Fibroblast of peridontal ligament (primary cell): ENCODE measurements at regions not wholly inside any gene's neighbourhood (a gene's known extent, or its start where the extent isn't known, plus 50 kb on each side); places are given as distances from the start of the nearest gene placed in this dataset.
A peak's percentile ranks its signal among the peaks of the same experiment; 100 is the strongest.
"Not testable (repeated sequence)": the region's sequence is repeated elsewhere in the genome, so short reads cannot be mapped to it uniquely, and the experiment has no call there.

Source experiments
- DNase-seq: peaks from one replicate; pipeline ENCODE4 v3.0.0-alpha.2; 2010; ENCODE audit errors: extremely low read depth

DNA sequence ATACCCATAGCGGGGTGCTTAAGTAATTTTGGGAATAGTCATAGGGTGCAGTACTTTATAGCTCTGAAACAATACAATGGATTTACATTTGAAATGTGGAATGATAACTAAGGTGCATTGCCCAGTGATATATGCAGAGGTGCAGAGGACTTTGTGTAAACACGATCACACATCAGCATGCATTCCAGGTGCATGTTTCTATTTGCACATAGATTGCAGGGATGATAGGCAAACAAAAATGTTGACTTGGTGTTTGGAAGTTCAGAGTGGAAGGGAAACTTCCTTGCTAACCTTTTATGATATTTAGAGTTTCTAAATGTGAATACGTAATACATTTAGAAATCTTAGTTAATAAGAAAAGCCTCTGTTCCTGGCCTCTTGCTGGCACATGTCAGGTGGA, 941.5 kb downstream of the TUBA3C start:
- DNase-seq, result not testable (repeated sequence)

DNA sequence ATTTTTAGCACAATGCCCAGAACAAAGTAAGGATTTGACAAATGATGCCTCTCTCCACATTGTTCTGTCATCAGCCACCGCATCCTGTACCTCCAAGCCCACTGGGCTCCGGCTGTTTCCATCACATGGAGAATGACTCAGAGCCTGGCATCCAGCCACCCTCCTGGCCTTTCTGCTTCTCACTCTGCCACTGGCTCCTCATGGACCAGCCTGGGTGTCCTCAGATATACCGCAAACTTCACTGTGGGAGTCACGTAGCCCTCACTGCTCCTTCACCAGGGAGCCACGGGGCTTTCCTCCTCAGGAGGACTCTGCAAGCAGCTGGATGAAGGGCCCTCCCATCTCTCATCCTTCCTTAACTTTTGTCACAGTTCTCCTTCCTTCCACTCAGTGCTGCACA, 943.0 kb downstream of the TUBA3C start:
- DNase-seq, result not testable (repeated sequence)

DNA sequence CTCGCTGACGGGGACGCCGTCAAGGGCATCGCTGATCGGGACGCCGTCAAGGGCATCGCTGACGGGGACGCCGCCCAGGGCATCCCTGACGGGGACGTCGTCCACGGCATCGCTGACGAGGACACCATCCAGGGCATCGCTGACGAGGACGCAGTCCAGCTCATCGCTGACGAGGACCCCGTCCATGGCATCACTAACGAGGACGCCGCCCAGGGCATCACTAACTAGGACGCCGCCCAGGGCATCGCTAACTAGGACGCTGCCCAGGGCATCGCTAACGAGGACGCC, 945.2 kb downstream of the TUBA3C start:
- DNase-seq, result no peak

DNA sequence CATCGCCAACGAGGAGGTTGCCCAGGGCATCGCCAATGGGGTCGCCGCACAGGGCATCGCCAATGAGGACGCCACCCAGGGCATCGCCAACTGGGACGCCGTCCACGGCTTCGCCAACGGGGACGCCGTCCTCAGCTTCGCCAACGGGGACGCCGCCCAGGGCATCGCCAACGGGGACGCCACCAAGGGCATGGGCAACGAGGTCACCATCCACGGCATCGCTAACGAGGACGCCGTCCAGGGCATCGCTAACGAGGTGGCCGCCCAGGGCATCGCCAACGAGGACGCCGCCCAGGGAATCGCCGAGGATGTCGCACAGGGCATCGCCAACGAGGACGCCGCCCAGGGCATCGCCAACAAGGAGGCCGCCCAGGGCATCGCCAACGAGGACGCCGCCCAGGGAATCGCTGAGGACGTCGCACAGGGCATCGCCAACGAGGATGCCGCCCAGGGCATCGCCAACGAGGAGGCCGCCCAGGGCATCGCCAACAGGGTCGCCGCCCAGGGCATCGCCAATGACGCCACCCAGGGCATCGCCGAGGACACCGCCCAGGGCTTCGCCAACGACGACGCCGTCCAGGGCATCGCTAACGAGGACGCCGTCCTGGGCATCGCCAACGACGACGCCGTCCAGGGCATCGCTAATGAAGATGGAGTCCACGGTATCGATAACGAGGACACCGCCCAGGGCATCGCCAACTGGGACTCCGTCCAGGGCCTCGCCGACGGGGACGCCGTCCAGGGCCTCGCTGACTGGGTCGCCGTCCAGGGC, 945.7 kb downstream of the TUBA3C start:
- DNase-seq, result no peak

DNA sequence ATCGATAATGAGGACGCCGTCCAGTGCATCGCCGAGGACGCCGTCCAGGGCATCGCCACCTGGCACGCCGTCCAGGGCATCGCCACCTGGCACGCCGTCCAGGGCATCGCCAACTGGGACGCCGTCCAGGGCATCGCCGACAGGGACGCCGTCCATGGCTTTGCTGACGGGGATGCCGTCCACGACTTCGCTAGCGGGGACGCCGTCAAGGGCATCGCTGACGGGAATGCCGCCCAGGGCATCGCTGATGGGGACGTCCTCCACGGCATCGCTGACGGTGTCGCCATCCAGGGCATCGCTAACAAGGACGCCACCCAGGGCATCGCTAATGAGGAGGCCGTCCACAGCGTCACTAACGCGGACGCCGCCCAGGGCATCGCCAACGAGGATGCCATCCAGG, 946.5 kb downstream of the TUBA3C start:
- DNase-seq, result no peak

DNA sequence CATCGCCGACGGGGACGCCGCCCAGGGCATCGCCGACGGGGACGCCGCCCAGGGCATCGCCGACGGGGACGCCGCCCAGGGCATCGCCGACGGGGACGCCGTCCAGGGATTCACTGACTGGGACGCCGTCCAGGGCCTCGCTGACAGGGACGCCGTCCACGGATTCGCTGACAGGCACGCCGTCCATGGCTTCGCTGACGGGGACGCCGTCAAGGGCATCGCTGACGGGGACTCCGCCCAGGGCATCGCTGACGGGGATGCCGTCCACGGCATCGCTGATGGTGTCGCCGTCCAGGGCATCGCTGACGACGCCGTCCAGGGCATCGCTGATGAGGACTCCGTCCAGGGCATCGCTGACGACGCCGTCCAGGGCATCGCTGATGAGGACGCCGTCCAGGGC, 947.2 kb downstream of the TUBA3C start:
- not testable (repeated sequence) for DNase-seq

DNA sequence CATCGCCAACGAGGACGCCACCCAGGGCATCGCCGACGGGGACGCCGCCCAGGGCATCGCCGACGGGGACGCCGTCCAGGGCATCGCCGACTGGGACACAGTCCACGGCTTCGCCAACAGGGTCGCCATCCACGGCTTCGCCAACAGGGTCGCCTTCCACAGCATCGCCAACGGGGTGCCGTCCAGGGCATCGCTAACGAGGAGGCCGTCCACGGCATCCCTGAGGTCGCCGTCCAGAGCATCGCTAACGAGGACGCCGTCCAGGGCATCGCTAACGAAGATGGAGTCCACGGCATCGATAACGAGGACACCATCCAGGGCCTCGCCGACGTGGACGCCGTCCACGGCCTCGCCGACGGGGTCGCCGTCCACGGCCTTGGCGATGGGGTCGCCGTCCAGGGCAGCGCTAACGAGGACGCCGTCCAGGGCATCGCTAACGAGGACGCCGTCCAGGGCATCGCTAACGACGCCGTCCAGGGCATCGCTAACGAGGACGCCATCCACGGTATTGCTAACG, 947.8 kb downstream of the TUBA3C start:
- DNase-seq, result no peak

DNA sequence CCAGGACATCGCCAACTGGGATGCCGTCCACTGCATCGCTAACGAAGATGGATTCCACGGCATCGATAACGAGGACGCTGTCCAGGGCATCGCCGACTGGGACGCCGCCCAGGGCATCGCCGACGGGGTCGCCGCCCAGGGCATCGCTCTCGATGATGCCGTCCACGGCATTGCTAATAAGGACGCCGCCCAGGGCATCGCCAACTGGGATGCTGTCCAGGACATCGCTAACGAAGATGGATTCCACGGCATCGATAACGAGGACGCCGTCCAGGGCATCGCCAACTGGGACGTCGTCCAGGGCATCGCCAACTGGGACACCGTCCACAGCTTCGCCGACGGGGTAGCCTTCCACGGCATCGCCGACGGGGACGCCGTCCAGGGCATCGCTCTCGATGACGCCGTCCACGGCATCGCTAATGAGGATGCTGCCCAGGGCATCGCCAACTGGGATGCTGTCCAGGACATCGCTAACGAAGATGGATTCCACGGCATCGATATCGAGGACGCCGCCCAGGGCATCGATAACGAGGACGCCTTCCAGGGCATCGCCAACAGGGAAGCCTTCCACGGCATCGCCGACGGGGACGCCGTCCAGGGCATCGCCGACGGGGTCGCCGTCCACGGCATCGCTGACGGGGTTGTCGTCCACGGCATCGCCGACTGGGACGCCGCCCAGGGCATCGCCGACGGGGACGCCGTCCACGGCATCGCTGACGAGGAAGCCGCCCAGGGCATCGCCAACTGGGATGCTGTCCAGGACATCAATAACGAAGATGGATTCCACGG, 948.4 kb downstream of the TUBA3C start:
- no peak for DNase-seq

DNA sequence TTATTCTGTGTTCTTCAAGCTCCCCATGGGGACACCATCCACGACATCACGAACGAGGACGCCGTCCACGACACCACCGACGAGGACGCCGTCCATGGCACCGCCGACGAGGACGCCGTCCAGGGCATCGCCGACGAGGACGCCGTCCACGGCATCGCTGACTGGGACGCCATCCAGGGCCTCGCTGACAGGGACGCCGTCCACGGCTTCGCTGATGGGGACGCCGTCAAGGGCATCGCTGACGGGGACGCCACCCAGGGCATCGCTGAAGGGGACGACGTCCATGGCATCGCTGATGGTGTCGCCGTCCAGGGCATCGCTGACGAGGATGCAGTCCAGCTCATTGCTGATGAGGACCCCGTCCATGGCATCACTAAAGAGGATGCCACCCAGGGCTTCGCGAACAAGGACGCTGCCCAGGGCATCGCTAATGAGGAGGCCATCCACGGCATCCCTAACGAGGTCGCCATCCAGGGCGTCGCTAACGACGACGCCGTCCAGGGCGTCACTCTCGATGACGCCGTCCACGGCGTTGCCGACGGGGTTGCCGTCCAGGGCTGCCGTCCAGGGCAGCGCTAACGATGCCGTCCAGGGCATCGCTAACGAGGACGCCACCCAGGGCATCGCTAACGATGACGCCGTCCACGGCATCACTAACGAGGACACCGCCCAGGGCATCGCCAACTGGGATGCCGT, 949.2 kb downstream of the TUBA3C start:
- DNase-seq, result no peak

DNA sequence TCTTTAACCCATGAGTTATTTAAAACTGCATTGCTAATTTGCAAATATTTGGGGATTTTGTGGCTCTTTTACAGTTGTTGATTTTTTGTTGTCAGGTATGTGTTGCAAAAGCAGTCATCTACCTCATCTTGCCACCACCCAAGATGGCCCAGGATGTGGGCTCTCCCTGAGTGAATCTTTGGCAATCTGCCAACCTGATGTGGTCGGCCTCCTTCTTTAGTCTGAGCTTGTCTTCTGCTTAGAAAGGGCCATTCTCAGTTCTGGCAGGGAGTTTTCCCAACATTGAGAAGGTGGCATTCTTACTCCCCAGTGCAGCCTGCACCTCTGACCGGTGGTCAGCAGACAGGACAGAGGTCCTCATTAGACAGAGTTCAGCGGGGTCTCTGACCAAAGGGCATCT, 957.2 kb downstream of the TUBA3C start:
- DNase-seq, result not testable (repeated sequence)

DNA sequence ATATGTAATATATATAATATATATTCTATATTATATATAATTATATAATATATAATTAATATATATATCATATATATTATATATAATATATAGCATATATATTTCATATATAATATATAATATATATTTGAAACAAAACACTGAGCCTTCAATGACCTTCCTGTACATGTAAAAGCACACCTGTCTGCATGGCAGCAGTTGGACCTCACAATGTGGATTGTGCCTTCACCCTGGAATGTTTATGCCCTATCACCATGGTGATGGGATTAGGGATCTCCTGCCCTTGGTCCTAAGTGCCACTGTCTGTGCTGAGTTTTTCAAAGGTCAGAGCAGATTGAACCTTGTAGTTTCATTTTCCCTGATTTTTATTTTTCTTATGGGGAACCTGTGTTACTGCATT, 966.9 kb downstream of the TUBA3C start:
- not testable (repeated sequence) for DNase-seq

DNA sequence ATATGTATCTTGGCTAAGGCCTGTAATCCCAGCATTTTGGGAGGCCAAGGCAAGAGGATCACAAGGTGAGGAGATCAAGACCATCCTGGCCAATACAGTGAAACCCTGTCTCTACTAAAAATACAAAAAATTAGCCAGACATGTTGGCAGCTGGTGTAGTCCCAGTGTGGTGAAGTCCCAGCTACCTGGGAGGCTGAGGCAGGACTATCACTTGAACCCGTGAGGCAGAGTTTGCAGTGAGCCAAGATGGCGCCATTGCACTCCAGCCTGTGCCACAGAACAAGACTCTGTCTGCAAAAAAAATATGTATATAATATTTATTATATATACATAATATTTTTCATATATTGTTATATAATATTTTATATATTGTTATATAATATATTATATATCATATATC, 968.1 kb downstream of the TUBA3C start:
- not testable (repeated sequence) for DNase-seq

DNA sequence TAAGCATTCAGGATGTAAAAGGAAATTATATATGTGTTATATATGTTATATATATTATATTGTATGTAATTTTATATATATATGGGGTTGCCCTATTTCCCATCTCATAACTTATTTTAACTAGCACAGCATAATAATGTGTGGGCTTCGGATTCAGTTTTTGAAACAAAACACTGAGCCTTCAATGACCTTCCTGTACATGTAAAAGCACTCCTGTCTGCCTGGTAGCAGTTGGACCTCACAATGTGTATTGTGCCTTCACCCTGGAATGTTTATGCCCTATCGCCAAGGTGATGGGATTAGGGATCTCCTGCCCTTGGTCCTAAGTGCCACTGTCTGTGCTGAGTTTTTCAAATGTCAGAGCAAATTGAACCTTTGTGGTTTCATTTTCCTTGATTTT, 968.8 kb downstream of the TUBA3C start:
- DNase-seq, result peak; percentile 4

DNA sequence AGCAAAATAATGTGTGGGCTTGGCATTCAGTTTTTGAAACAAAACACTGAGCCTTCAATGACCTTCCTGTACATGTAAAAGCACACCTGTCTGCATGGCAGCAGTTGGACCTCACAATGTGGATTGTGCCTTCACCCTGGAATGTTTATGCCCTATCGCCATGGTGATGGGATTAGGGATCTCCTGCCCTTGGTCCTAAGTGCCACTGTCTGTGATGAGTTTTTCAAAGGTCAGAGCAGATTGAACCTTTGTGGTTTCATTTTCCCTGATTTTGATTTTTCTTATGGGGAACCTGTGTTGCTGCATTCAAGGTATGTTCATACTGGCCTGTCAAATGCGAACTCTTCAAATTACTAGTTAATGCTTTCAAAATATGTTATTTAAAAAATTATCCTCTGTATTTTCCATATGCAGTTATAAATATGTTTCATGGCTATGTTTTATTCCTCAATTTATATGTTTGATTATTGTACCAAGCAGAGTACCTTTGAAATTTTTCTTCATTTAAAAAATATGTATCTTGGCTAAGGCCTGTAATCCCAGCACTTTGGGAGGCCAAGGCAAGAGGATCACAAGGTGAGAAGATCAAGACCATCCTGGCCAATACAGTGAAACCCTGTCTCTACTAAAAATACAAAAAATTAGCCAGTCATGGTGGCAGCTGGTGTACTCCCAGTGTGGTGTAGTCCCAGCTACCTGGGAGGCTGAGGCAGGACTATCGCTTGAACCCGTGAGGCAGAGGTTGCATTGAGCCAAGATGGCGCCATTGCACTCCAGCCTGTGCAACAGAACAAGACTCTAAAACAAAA, 969.7 kb downstream of the TUBA3C start:
- DNase-seq, result peak; percentile 32

DNA sequence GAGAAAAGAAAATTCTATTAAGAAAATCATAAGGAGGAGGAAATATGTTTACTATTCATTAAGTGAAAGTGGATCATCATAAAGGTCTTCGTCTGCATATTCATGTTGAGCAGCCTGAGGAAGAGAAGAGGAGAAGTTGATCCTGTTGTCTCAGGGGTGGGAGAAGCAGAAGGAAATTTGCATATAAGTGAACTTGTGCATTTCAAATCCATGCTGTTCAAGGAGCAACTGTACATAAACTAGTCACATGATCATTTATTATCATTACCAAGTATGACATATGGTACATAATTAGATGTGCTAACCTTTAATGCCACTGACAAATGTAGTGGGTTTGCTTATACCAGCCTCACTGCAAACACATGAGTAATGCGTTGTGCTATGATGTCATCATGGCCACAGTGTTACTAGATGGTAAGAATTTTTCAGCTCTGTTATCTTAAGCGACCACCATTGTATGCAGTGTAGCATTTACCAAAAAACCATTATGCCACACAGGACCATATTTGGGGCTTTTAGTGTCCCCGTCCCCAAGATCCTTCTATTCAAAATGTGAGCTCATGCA, 976.9 kb downstream of the TUBA3C start:
- not testable (repeated sequence) for DNase-seq

DNA sequence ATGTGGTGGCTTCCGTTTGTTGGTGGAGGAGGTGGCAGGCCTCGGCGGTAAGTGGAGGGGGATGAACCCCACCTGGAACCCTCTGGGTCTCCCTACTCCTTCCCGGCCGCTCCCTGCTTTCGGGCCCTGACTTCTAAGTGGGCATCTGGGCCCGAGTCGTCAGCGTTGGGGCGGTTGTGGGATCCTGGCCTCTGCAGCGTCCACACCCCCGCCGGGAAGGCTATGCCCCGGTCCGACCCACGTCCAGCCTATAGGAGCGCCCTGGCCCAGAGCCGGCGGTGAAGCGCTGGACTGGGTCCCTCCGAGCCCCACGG, 986.3 kb downstream of the TUBA3C start:
- DNase-seq, result not testable (repeated sequence)

DNA sequence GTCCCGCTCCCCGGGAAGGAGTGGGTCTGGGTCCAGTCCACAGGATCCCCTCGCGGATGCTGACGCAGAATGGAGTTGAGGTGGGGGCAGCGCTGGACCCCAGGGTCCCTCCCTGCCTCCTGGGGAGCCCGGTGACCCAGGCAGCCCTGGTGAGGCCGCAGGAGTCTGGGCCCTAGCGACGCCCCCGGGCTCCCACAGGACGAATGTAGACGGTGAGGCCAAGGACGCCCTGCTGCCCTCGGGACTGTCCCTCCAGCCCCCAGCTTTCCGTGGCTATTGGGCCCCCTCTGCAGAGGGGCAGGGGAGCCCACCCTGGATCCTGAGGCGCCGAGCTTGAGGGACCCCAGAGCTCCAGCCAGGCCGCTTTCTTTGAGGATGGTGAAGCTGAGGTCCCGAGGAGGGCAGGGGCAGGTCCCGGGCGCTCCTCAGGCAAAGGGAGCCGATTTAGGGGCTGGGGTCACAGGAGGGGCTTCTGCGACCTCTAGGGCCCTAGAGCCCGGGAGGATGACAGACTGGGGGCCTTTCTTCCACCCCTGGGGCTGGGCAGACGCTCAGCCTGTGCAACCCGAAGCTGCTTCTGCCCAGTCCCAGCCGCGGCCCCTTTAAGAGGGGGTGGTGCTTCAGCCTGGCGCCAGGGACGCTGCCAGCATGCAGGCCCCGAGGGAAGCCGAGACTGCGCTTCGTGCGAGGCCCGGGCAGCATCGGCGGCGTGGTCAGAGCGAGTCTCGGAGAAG, 986.8 kb downstream of the TUBA3C start:
- not testable (repeated sequence) for DNase-seq

DNA sequence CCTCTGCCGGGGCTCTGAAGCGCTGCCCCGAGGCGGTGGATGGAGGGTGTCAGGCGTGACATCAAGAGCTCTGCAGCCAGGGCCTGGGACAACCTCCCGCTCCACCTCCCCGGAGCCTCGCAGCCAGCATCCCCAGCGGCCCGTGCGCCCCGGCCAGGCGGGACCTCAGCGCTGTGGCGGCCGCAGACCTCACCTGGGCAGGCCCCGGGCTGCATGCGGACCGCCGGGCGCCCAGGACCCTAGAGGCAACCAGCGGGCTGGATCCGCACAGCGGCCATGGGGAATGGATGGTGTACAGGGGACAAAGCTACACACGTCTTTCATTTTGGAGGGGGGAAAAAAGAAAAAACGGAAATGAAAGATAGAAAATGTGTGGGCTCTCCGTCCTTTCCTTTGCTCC, 987.5 kb downstream of the TUBA3C start:
- not testable (repeated sequence) for DNase-seq
